RWPE1 (cell line): ENCODE measurements at regions not wholly inside any gene's neighbourhood (a gene's known extent, or its start where the extent isn't known, plus 50 kb on each side); places are given as distances from the start of the nearest gene placed in this dataset.
"Not testable (repeated sequence)": the region's sequence is repeated elsewhere in the genome, so short reads cannot be mapped to it uniquely, and the experiment has no call there.

Experiments used
- CTCF ChIA-PET: fragments of 350-600 bp; sonication (Branson Sonifier 250); formaldehyde crosslinking; extraction: SDS; loops from one replicate; lab custom pipeline; 2021; lab: Yijun Ruan, JAX
- POLR2A ChIA-PET: fragments of 400-600 bp; formaldehyde crosslinking; extraction: SDS; loops from one replicate; lab custom pipeline; 2020; ENCODE audit warnings: antibody characterized with exemption; ENCODE audit not compliant: low non-redundant PET; lab: Yijun Ruan, JAX
- DNase-seq: peaks from one replicate; pipeline ENCODE4 v3.0.0; 2012; ENCODE audit warnings: low spot score
- H3K27ac ChIP-seq: fragments of 450-650 bp; 2 replicates; pipeline ENCODE4 v1.5.1; 2017
- TF ChIP-seq, protein P1 (sequence below): fragments of 450-650 bp; conservative IDR thresholded peaks from 2 replicates; pipeline ENCODE4 v1.5.1; 2017; ENCODE audit warnings: low read depth, mild to moderate bottlenecking

DNA sequence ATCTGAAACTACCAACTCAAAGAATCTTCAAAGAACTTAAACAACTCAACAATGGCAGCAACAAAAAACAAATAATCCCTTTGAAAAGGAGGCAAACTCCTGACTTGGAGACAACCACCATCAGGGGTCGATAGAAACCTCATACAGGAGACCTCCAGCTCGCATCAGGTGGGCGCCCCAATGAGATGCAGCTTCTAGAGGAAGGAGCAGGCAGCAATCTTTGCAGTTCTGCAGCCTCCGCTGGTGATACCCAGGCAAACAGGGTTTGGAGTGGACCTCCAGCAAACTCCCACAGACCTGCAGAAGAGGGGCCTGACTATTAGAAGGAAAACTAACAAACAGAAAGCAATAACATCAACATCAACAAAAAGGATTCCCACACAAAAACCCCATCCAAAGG is 93.2 kb downstream of the CYLC1 start:
- CTCF ChIA-PET, H3K27ac ChIP-seq, POLR2A ChIA-PET, DNase-seq: not testable (repeated sequence)

DNA sequence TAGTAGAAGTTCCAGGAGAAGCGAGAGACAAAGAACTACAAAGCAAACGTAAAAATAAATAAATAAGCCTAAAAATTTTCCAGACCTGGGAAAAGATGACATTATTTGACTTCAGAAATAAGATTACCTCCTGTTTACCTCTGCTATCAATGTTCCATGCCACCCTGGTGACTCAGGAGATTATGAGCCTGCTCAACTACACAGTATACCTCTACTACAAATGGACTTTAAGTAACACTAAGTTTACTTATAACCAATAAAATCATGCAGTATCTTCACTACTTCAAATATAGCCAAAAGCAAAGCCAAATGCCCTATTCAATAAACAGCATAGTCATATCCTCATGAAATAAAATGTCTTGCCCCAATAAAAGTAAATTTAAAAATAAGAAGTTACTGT is 105.4 kb downstream of the CYLC1 start:
- no peak overlapping the region for H3K27ac ChIP-seq
- CTCF ChIA-PET, result no interaction called here
- TF ChIP-seq, protein P1, sequence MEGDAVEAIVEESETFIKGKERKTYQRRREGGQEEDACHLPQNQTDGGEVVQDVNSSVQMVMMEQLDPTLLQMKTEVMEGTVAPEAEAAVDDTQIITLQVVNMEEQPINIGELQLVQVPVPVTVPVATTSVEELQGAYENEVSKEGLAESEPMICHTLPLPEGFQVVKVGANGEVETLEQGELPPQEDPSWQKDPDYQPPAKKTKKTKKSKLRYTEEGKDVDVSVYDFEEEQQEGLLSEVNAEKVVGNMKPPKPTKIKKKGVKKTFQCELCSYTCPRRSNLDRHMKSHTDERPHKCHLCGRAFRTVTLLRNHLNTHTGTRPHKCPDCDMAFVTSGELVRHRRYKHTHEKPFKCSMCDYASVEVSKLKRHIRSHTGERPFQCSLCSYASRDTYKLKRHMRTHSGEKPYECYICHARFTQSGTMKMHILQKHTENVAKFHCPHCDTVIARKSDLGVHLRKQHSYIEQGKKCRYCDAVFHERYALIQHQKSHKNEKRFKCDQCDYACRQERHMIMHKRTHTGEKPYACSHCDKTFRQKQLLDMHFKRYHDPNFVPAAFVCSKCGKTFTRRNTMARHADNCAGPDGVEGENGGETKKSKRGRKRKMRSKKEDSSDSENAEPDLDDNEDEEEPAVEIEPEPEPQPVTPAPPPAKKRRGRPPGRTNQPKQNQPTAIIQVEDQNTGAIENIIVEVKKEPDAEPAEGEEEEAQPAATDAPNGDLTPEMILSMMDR, result no peak
- no peak for DNase-seq
- POLR2A ChIA-PET, result no interaction called here

DNA sequence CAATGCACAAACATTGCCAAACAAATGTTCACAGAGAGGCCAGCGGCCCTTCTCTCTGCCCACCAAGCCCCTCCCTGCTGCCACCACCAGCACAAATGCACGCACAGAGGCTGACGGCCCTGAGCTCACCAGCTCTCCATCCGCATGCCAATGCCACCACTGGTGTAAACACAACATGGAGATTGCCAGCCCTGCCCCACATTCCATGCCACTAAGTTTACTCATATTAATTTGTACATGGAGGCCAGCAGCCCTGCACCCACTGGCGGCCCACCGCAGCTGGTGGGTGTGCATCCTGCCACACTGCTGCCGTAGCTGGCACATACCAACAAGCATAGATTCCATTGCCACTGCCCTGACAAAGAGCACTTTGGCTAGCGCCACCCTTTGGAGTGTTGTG is 124.0 kb downstream of the CYLC1 start:
- TF ChIP-seq, protein P1, result no peak
- CTCF ChIA-PET, result no interaction called here
- no peak overlapping the region for H3K27ac ChIP-seq
- POLR2A ChIA-PET, result no interaction called here
- DNase-seq, result no peak

DNA sequence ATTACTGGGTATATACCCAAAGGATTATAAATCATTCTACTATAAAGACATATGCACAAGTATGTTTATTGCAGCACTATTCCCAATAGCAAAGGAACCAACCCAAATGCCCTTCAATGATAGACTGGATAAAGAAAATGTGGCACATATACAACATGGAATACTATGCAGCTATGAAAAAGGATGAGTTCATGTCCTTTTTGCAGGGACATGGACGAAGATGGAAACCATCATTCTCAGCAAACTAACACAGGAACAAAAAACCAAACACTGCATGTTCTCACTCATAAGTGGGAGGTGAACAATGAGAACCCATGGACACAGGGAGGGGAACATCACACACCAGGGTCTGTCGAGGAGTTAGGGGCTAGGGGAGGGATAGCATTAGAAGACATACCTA is 129.2 kb downstream of the CYLC1 start:
- CTCF ChIA-PET, POLR2A ChIA-PET, H3K27ac ChIP-seq, DNase-seq: not testable (repeated sequence)

DNA sequence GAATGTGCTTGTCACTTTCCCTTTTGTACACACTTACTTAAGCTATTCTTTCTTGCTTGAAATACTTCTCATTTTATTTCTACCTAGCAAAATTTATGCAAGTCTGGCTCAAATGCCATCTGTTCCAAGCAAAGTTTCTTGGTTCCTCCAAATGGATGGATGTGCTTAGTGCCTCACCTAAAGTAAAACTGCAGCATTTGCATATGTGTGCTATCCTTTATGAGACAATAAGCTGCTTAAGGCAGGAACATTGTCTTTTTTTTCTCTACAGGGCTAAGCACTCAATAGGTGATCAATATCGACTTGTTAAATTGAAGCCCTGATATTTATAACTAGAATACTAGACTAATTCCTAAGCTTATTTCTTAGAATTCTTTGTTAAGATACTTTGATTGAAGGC is 136.8 kb downstream of the CYLC1 start:
- CTCF ChIA-PET, result interaction anchor here (0.5 kb wide), 1 partner anchor 47 kb away, joined by 4 read pairs; no protein-coding TSS in a partner anchor
- no peak for DNase-seq
- TF ChIP-seq, protein P1, result no peak
- no peak overlapping the region for H3K27ac ChIP-seq
- POLR2A ChIA-PET, result no interaction called here
